OCI-LY3 (cell line): ENCODE measurements at regions not wholly inside any gene's neighbourhood (a gene's known extent, or its start where the extent isn't known, plus 50 kb on each side); places are given as distances from the start of the nearest gene placed in this dataset.

Experiments
- CTCF ChIP-seq: fragments of 200-600, 300-600 bp; sonication (generic); IDR thresholded peaks from 2 replicates; pipeline ENCODE4 v1.5.1; 2014; ENCODE audit warnings: antibody characterized with exemption, low read length, low read depth
- EZH2phosphoT487 ChIP-seq: fragments of 200-600 bp; shearing (Covaris generic); IDR thresholded peaks from 2 replicates; pipeline ENCODE4 v1.6.1; 2018; ENCODE audit warnings: antibody characterized with exemption, mixed run types, low read depth

DNA sequence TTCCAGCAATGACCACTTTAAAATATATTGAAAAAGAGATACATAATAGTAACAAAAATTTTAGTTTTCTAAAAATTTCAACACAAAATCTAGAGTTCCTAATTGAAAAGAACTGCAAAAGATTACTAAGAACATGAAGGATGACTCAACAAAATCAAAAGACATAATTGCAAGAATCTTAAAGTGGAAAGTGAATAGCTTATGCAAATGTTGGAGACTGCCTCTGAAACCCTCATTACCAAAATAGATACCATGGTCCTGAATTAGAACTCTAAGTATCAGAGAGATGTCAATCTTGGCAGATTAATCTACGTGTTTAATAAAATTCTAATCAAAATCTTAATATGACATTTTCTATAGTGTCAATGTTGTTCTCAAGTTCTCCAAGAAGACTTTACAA lies 60.7 kb upstream of the SGO1 start:
- no peak for TF ChIP-seq CTCF
- no peak for TF ChIP-seq EZH2phosphoT487
